ENCODE measurements at regions not wholly inside any gene's neighbourhood (a gene's known extent, or its start where the extent isn't known, plus 50 kb on each side); places are given as distances from the start of the nearest gene placed in this dataset.

DNA sequence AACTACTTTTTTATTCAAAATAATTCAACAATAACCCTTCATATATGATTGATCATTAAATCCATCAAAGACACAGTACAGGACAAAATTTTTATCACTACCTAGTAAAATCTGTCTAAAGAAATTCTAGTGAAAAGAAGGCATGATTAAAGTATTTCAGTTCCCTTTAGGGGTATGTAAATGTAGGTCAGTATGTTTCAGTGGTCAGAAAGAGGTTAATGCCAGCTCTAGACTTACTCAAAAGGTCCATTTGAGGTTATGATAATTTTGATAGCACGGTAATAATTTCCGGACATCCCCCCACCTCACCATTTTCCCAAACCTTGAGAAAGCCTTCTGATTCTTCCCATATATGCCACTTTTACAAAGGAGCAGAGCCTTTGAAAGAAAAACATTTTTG is 193.5 kb upstream of the ID4 start:
- Histone ChIP-seq H3K36me3 (ENCODE audit: control insufficient read depth in 3 of 3, insufficient read depth in 3 of 3, low read length in 3 of 3) (no peaks in the 10 kb centered on the region), H3K9me3 (ENCODE audit: control insufficient read depth in 3 of 3, low read length in 3 of 3) (no peaks in the 10 kb centered on the region), H3K9ac (ENCODE audit: low read depth in 1 of 3, low read length in 3 of 3) (no peak overlapping the region), H3K4me3 (ENCODE audit: low read length in 3 of 3) (no peak overlapping the region), H3K4me1 (ENCODE audit: control insufficient read depth in 3 of 3, insufficient read depth in 3 of 3, low read length in 3 of 3) (no peaks in the 10 kb centered on the region), H3K27me3 (ENCODE audit: control insufficient read depth in 3 of 3, insufficient read depth in 3 of 3, low read length in 3 of 3) (no peaks in the 10 kb centered on the region), H3K27ac (ENCODE audit: low read depth, low read length) (no peak overlapping the region)

DNA sequence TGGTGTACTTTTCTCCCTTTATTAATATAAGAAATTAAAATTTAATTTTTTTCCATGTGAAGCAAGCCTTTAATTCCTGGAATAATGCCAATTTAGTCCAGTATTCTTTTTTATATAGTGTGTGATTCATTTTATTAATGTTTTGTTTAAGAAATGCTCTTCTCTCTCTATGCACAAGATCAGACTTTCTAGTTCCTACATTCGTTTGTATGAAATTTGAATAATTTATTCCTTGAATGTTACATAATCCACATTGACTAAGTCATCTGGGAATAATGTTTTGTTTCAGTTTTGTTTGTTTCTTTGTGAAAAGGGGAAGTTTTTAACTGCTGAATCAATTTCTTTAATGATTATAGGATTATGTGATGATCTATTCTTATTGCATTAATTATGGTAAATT is 181.4 kb upstream of the ID4 start:
- peak overlapping the region in 1 of 3 donors; percentile 30 for H3K4me3 ChIP-seq (ENCODE audit: low read length in 3 of 3)
- H3K4me1 ChIP-seq (ENCODE audit: control insufficient read depth in 3 of 3, insufficient read depth in 3 of 3, low read length in 3 of 3) = no peaks in the 10 kb centered on the region
- no peaks in the 10 kb centered on the region for H3K9me3 ChIP-seq (ENCODE audit: control insufficient read depth in 3 of 3, low read length in 3 of 3)
- no peak overlapping the region for H3K27ac ChIP-seq (ENCODE audit: low read depth, low read length)
- no peaks in the 10 kb centered on the region for H3K27me3 ChIP-seq (ENCODE audit: control insufficient read depth in 3 of 3, insufficient read depth in 3 of 3, low read length in 3 of 3)
- H3K9ac ChIP-seq (ENCODE audit: low read depth in 1 of 3, low read length in 3 of 3) = no peak overlapping the region
- H3K36me3 ChIP-seq (ENCODE audit: control insufficient read depth in 3 of 3, insufficient read depth in 3 of 3, low read length in 3 of 3) = no peaks in the 10 kb centered on the region

DNA sequence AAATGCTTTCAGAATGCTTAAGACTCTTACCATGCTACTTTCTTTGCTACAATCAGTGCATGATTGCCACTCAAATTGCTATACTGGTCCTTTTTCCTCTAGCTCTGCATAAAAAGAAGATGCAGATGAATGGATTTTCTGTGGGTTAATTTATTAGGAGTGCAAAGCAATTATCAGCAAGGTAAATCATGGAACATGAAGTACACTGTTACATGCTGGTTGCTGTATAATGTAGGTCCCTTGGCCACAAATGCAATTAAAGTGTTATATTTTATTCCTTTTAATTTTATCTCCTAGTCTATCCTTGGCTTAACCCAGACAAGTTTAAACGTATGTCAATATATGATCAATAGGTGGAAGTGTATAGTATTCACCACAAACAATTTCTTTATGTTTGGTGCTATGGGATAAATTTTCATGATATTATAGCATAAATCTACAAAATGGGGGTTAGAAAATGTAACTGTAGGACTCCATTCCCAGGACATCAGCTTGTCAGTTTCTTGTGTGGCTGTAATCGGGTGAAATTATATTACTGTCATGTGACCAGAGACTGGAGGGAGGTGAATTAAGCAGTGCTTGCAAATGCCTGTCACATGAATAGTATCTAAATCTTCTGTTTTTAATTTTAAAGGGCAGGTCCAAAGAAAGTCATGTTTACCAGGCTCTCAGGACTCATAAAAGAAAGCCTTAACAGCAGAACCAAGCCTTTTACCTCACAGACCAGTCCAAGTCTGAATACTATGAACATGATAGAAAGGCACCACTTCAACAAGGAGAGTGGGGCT is 176.9 kb upstream of the ID4 start:
- Histone ChIP-seq H3K9me3 (ENCODE audit: control insufficient read depth in 3 of 3, low read length in 3 of 3) (no peaks in the 10 kb centered on the region), H3K4me3 (ENCODE audit: low read length in 3 of 3) (no peak overlapping the region), H3K27ac (ENCODE audit: low read depth, low read length) (no peak overlapping the region), H3K4me1 (ENCODE audit: control insufficient read depth in 3 of 3, insufficient read depth in 3 of 3, low read length in 3 of 3) (no peaks in the 10 kb centered on the region), H3K27me3 (ENCODE audit: control insufficient read depth in 3 of 3, insufficient read depth in 3 of 3, low read length in 3 of 3) (peaks cover 0 to 5% (median 0%) of the 10 kb centered on the region in 3 donors), H3K9ac (ENCODE audit: low read depth in 1 of 3, low read length in 3 of 3) (no peak overlapping the region), H3K36me3 (ENCODE audit: control insufficient read depth in 3 of 3, insufficient read depth in 3 of 3, low read length in 3 of 3) (no peaks in the 10 kb centered on the region)

DNA sequence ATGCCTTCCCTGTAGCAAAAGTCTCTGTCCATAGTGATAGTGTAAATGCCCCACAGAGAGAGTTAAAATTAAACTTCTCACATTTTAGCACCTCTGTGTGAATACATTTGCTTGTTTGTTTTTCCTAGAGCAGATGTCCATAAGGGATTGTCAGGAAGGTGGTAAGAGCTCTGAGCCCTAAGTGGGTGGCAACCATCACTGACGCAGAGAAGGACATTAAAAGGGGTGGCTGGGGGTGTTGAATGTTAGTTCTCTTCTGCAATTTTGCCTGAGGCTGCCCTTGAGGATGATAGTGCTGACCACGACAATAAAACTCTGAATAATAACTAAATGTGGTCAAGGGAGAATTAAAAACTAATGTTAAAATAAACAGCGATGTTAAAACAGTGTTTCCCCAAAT is 174.3 kb upstream of the ID4 start:
- Histone ChIP-seq H3K9me3 (ENCODE audit: control insufficient read depth in 3 of 3, low read length in 3 of 3) (no peaks in the 10 kb centered on the region), H3K4me1 (ENCODE audit: control insufficient read depth in 3 of 3, insufficient read depth in 3 of 3, low read length in 3 of 3) (no peaks in the 10 kb centered on the region), H3K9ac (ENCODE audit: low read depth in 1 of 3, low read length in 3 of 3) (no peak overlapping the region), H3K4me3 (ENCODE audit: low read length in 3 of 3) (no peak overlapping the region), H3K27ac (ENCODE audit: low read depth, low read length) (no peak overlapping the region), H3K27me3 (ENCODE audit: control insufficient read depth in 3 of 3, insufficient read depth in 3 of 3, low read length in 3 of 3) (peaks cover 0 to 5% (median 0%) of the 10 kb centered on the region in 3 donors), H3K36me3 (ENCODE audit: control insufficient read depth in 3 of 3, insufficient read depth in 3 of 3, low read length in 3 of 3) (no peaks in the 10 kb centered on the region)

DNA sequence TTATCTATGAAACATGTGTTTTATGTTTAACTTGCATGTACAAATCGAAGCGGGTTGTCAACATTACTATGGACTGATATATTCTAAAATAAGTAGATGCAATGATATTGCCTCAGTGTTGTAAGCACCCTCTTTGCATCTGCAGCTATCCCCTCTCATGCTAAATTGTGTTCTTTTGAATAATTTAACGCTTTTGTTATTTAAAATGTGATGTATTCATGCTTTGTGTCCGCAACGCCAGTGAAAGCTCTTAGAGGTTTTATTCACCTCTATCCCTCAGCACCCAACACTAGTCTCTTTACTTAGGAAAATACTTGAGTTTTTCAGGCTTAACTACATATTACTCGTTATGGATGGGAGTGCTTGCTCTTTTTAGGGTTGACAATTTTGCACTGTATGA is 173.7 kb upstream of the ID4 start:
- H3K9ac ChIP-seq (ENCODE audit: low read depth in 1 of 3, low read length in 3 of 3) = no peak overlapping the region

DNA sequence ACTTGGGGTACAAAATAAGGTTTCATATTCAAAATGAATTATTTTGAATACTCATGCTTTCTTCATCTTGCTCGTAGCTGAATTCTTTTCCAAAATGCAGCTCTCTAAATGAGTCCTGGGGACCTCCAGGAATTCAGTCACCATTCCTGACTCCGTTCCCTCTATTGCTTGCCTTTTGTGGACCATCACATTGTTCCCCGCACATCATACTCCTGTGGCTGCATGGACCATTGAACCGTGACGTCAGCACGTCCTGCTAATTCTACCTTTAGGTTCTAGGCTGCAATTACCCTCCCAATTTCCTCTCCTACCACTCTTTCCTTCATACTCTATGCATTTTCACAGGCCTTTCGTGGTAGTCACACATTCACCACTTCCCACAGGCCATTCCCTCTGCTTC is 173.1 kb upstream of the ID4 start:
- Histone ChIP-seq H3K27me3 (ENCODE audit: control insufficient read depth in 3 of 3, insufficient read depth in 3 of 3, low read length in 3 of 3) (peaks cover 0 to 5% (median 0%) of the 10 kb centered on the region in 3 donors), H3K36me3 (ENCODE audit: control insufficient read depth in 3 of 3, insufficient read depth in 3 of 3, low read length in 3 of 3) (no peaks in the 10 kb centered on the region), H3K9me3 (ENCODE audit: control insufficient read depth in 3 of 3, low read length in 3 of 3) (no peaks in the 10 kb centered on the region), H3K4me3 (ENCODE audit: low read length in 3 of 3) (no peak overlapping the region), H3K9ac (ENCODE audit: low read depth in 1 of 3, low read length in 3 of 3) (no peak overlapping the region), H3K4me1 (ENCODE audit: control insufficient read depth in 3 of 3, insufficient read depth in 3 of 3, low read length in 3 of 3) (peaks cover 0 to 2% (median 0%) of the 10 kb centered on the region in 3 donors), H3K27ac (ENCODE audit: low read depth, low read length) (no peak overlapping the region)

More for the DNA sequence above, 173.7 kb upstream of the ID4 start:
- H3K4me3 ChIP-seq (ENCODE audit: low read length in 3 of 3) = no peak overlapping the region
- no peaks in the 10 kb centered on the region for H3K9me3 ChIP-seq (ENCODE audit: control insufficient read depth in 3 of 3, low read length in 3 of 3)
- no peak overlapping the region for H3K27ac ChIP-seq (ENCODE audit: low read depth, low read length)
- no peaks in the 10 kb centered on the region for H3K36me3 ChIP-seq (ENCODE audit: control insufficient read depth in 3 of 3, insufficient read depth in 3 of 3, low read length in 3 of 3)
- peaks cover 0 to 5% (median 0%) of the 10 kb centered on the region in 3 donors for H3K27me3 ChIP-seq (ENCODE audit: control insufficient read depth in 3 of 3, insufficient read depth in 3 of 3, low read length in 3 of 3)
- no peaks in the 10 kb centered on the region for H3K4me1 ChIP-seq (ENCODE audit: control insufficient read depth in 3 of 3, insufficient read depth in 3 of 3, low read length in 3 of 3)

DNA sequence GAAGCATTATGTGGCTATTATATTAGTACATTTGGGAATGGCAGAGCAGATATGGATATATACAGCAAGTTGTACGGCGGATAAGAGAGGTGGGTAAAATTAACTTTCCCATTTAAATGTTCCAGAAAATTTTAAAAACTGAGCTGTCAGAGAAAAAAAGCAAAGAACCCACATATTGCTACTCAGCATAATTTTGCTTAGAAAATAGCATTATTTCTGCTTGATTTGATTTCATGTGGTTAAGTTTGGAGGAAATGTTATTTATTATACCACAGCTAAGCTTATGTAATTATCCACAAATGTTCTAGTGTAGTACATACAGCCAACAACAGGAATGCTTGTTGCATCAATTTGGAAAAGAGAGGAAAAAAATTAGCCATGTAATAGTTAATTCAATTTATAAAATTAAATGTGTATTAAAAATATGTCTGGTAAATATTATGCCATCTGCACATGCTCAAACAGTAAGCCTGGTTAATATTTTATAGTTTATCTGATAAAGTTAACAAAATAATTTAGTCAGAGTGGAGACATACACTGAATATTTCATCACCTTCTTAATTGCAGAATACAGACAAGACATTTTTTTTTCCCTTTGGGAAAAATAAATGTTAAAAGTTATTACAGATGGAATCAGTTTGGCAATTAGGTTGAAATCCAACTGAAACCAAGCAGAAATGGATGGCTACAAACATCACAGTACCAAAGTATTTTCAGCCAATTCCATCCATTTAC is 172.1 kb upstream of the ID4 start:
- no peak overlapping the region for H3K4me3 ChIP-seq (ENCODE audit: low read length in 3 of 3)
- no peaks in the 10 kb centered on the region for H3K9me3 ChIP-seq (ENCODE audit: control insufficient read depth in 3 of 3, low read length in 3 of 3)
- H3K4me1 ChIP-seq (ENCODE audit: control insufficient read depth in 3 of 3, insufficient read depth in 3 of 3, low read length in 3 of 3) = peaks cover 0 to 2% (median 0%) of the 10 kb centered on the region in 3 donors
- no peak overlapping the region for H3K9ac ChIP-seq (ENCODE audit: low read depth in 1 of 3, low read length in 3 of 3)
- H3K36me3 ChIP-seq (ENCODE audit: control insufficient read depth in 3 of 3, insufficient read depth in 3 of 3, low read length in 3 of 3) = no peaks in the 10 kb centered on the region
- H3K27ac ChIP-seq (ENCODE audit: low read depth, low read length) = no peak overlapping the region
- peaks cover 0 to 5% (median 0%) of the 10 kb centered on the region in 3 donors for H3K27me3 ChIP-seq (ENCODE audit: control insufficient read depth in 3 of 3, insufficient read depth in 3 of 3, low read length in 3 of 3)

DNA sequence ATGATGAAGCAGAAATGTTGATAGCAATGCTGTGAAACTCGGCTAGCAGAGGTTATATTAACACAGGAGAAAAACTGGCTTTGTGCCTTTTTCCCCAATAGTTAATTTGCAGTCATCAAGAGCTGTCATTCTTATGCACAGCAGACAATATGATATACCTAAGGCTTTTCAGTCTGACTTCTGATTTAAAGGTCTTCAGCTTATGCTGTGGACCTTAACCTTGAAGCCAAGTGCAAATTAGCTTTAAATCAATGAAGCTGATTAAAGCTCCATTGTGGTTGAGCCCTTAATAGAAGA is 171.6 kb upstream of the ID4 start:
- no peak overlapping the region for H3K27ac ChIP-seq (ENCODE audit: low read depth, low read length)

DNA sequence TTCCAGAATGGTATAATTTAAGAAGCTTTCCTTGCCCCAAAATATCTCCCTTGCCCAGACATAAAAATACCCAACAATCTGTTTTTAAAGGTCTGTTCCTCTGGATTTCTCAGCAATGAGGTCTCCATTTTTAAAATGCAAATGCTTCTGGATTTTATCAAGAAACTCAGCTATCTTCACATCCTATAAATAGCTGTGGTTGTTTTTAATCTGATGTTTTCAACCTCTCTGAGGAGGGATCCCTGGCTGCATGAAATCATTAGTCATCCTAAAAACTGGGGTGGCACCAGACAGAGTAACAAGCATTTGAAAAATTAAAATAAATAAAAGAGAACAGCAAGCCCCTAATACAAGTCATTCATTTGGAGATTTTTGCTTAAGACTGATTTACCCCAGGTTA is 168.5 kb upstream of the ID4 start:
- no peaks in the 10 kb centered on the region for H3K36me3 ChIP-seq (ENCODE audit: control insufficient read depth in 3 of 3, insufficient read depth in 3 of 3, low read length in 3 of 3)

More for the DNA sequence above, 171.6 kb upstream of the ID4 start:
- Histone ChIP-seq H3K36me3 (ENCODE audit: control insufficient read depth in 3 of 3, insufficient read depth in 3 of 3, low read length in 3 of 3) (no peaks in the 10 kb centered on the region), H3K9ac (ENCODE audit: low read depth in 1 of 3, low read length in 3 of 3) (no peak overlapping the region), H3K27me3 (ENCODE audit: control insufficient read depth in 3 of 3, insufficient read depth in 3 of 3, low read length in 3 of 3) (peaks cover 0 to 5% (median 0%) of the 10 kb centered on the region in 3 donors), H3K4me1 (ENCODE audit: control insufficient read depth in 3 of 3, insufficient read depth in 3 of 3, low read length in 3 of 3) (peaks cover 0 to 2% (median 0%) of the 10 kb centered on the region in 3 donors), H3K9me3 (ENCODE audit: control insufficient read depth in 3 of 3, low read length in 3 of 3) (no peaks in the 10 kb centered on the region), H3K4me3 (ENCODE audit: low read length in 3 of 3) (no peak overlapping the region)

DNA sequence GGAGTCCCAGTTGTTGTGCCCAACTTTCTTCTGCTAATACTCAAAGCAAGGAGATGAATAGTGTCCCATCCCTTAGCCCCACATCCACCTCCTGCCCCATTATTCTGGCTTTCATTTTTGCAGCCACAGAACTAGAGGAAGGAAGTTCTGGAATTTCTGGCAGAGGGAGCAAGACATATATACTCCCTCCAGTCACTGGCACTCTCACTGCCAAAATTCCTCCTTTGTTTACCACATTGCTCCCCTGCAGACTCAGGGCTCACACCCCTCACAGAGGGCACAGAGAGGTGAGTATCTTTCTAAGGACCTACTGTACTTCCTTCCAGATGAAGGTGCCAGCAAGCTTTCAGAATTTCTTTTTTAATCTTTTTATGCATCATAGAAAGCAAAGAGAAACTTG is 168.0 kb upstream of the ID4 start:
- H3K4me1 ChIP-seq (ENCODE audit: control insufficient read depth in 3 of 3, insufficient read depth in 3 of 3, low read length in 3 of 3) = peaks cover 0 to 2% (median 0%) of the 10 kb centered on the region in 3 donors
- no peak overlapping the region for H3K27ac ChIP-seq (ENCODE audit: low read depth, low read length)
- H3K27me3 ChIP-seq (ENCODE audit: control insufficient read depth in 3 of 3, insufficient read depth in 3 of 3, low read length in 3 of 3) = peaks cover 0 to 2% (median 0%) of the 10 kb centered on the region in 3 donors
- H3K9me3 ChIP-seq (ENCODE audit: control insufficient read depth in 3 of 3, low read length in 3 of 3) = no peaks in the 10 kb centered on the region
- H3K36me3 ChIP-seq (ENCODE audit: control insufficient read depth in 3 of 3, insufficient read depth in 3 of 3, low read length in 3 of 3) = no peaks in the 10 kb centered on the region
- H3K9ac ChIP-seq (ENCODE audit: low read depth in 1 of 3, low read length in 3 of 3) = no peak overlapping the region
- H3K4me3 ChIP-seq (ENCODE audit: low read length in 3 of 3) = no peak overlapping the region

More for the DNA sequence above, 168.5 kb upstream of the ID4 start:
- no peaks in the 10 kb centered on the region for H3K9me3 ChIP-seq (ENCODE audit: control insufficient read depth in 3 of 3, low read length in 3 of 3)
- no peak overlapping the region for H3K4me3 ChIP-seq (ENCODE audit: low read length in 3 of 3)
- no peak overlapping the region for H3K9ac ChIP-seq (ENCODE audit: low read depth in 1 of 3, low read length in 3 of 3)
- peaks cover 0 to 5% (median 0%) of the 10 kb centered on the region in 3 donors for H3K27me3 ChIP-seq (ENCODE audit: control insufficient read depth in 3 of 3, insufficient read depth in 3 of 3, low read length in 3 of 3)
- H3K27ac ChIP-seq (ENCODE audit: low read depth, low read length) = no peak overlapping the region
- H3K4me1 ChIP-seq (ENCODE audit: control insufficient read depth in 3 of 3, insufficient read depth in 3 of 3, low read length in 3 of 3) = peaks cover 0 to 2% (median 0%) of the 10 kb centered on the region in 3 donors

Measured in skeletal muscle tissue (tissue), 3 donors.